GM21381 (cell line): ENCODE measurements at regions not wholly inside any gene's neighbourhood (a gene's known extent, or its start where the extent isn't known, plus 50 kb on each side); places are given as distances from the start of the nearest gene placed in this dataset.

Source experiments
- ATAC-seq: cut with Tn5 transposase; IDR thresholded peaks from one replicate; pipeline ENCODE4 v1.9.1; 2021; ENCODE audit warnings: mild to moderate bottlenecking, moderate library complexity; ENCODE audit not compliant: unreplicated experiment

DNA sequence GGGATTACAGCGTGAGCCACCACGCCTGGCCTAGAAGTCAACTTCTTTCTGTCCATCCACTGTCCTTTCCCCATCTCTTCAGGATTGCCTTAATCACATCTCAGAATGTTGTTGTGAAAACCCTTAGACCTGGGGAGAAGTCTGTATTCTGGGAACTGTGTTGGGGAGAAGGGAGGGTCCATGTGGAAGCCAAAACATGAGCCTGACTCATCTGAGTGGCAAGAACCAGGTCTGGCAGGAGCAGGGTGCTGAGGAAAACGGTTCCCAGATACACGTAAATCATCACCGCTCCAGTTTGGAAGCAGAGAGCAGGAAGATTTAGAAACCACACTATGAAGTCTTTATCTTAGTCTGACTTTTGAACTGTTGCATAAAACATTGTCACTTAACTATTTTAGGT is 245.6 kb upstream of the RGS6 start:
- ATAC-seq: no peak

- ATAC-seq: no peak
These were observed 244.9 kb upstream of the RGS6 start for GRCh38 chr14:71687166-71687831.

DNA sequence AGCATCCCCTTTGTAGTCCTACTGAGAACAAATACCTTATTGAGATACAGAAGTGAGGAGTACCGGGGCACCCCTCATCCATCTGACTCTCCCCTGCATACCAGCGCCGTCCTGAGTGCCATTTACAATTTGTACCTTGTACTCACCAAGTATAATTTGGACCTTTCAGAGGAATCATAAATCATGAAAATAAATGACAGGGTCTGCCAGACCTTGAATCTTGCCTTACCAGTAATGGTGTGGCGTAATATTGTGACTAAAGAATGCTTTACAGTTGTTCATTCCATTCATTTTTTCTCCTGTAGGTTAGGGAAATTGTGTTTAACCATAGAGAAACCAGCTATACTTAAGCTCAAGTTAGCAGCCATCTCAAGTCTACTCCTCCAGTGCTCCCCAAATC is 243.7 kb upstream of the RGS6 start:
- no peak for ATAC-seq

GRCh38 chr14:71690478-71690877 is 241.8 kb upstream of the RGS6 start:
- ATAC-seq: no peak

DNA sequence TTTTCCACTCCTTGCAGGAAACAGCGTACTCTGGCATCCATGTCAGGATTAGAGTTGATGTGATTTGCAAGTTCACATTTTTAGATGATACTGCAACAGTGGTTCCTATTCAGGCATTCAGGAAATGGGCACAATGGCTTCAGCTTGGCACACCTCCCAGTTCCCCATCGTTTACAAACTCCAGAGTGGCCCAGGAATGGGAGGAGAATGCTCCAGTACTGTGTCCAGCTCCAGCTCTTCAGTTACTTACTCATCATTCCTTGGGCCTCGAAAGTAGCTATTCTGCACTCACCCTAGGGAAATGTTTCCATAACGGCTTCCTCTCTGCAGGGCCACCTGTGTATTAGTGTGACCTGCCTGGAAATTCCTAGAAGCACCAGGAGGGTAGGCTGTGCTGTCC is 239.7 kb upstream of the RGS6 start:
- ATAC-seq: no peak

GRCh38 chr14:71693381-71693780 is 238.8 kb upstream of the RGS6 start:
- no peak for ATAC-seq

DNA sequence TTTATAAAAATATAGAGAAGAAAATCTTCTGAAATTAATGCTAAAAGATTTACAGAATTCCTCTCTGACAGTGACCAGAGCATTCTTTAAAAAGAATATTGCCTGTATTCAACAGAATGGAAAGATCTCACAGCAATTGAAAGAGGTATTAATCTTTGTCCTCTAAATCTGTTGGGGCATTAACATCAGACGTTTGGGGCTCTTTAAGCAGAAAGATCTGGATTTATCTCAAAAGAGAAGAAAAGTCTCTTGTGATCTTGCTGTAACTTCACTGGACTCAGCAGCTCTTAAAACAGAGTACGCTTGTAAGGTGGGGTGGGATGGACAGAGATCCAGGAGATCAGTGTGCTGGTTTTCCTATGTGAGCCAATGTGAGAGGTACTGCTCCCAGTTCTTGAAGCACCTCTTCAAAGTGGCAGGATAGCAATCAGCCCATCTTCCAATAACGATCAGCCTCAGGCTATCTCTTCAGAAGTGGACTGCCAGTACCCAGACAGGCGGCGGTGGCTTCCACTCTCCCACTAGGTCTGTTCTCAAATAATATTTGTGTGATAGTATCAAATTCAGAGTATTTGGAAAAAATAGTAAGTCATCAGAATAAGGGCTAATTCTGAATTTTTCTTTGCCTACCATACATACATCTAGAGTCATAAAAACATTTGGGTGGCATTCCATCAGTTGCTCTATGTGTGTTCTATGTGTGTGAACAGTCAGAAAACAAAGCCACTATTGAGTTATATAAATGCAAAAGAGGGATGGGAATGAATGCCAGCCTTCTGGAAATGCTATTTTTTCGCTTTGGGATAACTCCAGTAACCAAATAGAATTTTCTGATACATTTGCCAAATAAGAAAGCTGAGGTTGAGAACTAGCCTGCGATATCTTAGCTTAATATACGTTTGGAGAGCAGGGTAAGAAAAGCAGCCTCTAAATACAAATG is 237.4 kb upstream of the RGS6 start:
- no peak for ATAC-seq

DNA sequence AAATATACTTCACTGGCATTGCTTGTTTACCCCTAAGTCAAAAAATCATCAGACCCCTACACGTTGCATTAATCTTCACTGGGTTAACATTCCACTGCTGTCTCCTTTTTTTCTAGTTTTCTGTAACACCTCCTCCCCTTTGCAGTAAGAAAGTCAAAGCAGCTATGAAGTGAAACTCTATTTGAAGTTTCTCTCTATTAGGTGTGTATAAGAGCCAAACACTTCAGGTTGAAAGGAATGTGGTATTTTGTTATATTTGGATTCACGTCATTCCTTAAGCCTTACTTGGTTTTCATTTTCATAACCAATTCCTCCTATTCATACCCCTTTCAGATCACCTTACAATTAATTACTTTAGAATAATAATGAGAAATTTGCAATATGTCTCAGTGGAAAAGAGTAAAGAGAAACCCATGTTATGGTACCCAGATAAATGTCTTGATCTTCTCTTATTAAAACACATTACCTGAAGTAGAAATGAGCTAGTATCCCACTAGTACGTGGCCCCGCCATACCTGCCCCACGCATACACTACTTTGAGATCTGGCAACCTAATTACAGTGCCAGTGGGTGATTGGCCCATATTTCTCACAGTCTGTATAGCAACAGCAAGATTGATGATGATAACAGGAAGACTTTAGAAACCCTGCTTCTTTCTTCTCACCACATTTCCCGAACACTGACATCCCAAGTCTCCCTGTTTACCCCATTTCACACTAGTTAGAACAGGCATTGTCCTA is 236.4 kb upstream of the RGS6 start:
- ATAC-seq: no peak

- ATAC-seq: no peak
These were observed 234.2 kb upstream of the RGS6 start for GRCh38 chr14:71698027-71698426.

- ATAC-seq: no peak
These were observed 233.6 kb upstream of the RGS6 start for GRCh38 chr14:71698673-71699072.

- ATAC-seq: no peak
These were observed 230.2 kb upstream of the RGS6 start for GRCh38 chr14:71701990-71702389.

GRCh38 chr14:71702786-71703185 is 229.4 kb upstream of the RGS6 start:
- no peak for ATAC-seq

DNA sequence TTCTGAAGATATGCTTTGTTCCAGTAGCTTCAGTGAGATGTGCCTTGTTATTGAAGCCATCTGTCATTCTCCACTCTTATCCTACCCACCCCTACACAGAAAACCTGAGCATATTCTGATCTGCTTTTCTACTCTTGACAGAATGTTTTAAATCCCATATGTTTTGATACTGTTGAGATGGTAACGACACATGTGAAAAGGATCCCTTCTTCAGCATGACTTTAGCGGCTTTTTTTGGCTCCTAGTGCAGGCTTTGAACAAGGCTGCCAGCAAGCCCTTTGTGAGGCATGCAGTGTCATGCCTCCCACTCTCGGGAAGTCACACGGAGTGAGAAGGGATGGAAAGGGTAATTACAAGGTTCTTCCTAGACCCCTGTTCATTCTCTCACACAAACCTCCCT is 228.8 kb upstream of the RGS6 start:
- no peak for ATAC-seq

- ATAC-seq: no peak
These were observed 228.0 kb upstream of the RGS6 start for GRCh38 chr14:71704210-71704609.

- ATAC-seq: no peak
These were observed 226.8 kb upstream of the RGS6 start for GRCh38 chr14:71705460-71705859.

- ATAC-seq: no peak
These were observed 223.2 kb upstream of the RGS6 start for GRCh38 chr14:71709076-71709475.

DNA sequence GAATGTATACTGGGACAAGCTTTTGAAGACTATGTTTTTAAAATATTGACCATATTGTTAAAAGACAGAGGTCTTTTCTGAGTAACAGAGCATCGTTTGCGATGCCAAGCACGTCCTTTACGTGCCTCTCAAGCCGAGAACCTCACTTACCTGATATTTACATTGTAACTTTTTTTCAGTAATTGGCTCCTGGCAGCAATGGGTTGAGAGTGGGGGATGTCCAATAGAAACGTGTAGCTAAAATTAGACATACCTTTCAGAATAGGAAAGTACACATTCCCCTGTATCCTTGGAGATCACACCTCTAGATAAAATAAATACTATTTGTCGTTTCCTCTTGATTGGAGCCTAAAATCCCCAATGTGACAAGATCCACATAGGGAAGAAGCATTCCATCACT is 222.2 kb upstream of the RGS6 start:
- ATAC-seq: no peak

DNA sequence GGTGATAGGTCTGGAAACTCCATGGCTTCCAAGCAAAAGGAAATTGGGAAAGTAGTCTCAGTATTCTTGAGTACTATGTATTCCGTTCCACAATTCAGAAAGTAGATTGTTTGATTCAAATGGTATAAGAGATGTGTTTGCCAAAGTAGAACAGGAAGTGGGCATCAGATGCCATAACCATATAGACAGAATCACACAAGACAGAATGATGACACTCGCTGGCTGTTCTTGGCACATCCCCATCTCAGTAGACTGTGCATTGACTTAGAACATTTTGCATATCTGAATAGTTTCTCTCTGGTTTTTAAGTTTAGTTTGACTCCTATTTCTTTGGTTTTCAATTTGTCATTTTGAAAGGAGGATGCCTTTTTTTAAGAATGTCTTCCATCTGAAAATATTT is 221.1 kb upstream of the RGS6 start:
- ATAC-seq: no peak

DNA sequence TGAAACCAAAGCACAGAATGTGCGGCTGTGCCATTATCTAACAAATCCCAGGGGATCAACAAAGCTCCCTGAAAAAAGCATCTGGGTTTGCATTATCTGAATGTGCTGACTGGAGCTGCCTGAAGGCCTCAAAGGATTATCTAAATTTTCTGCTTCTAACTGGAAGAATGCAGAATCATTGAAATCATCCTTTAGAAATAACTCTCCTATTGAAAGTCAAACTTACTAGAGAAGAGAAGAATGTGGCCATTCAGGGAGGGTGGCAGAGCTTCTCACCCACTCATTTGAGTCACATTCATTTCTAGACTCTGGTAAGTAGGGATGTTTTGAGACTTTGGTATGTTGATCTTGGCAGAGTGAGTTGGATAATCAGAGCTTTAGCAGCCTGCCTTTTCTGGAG is 220.6 kb upstream of the RGS6 start:
- ATAC-seq: no peak

DNA sequence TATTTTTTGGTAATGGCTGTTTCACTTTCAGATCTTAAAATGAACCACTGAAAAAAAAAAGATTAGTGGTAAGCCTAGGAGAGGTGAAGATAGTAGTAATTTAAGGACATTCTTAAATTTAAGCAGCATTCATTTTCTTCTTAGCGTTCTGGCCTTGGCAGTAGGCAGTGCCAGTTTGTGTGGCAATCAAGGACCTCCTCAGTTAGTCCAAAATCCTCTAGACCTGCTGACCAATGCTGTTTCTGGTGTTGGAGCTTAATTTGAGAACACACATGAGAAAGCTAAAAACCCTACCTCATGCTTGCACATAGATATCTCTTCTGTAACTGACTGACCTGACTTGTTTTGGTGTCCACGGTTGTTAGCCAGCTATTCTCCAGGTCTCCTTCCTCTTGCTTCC is 219.8 kb upstream of the RGS6 start:
- ATAC-seq: no peak

GRCh38 chr14:71713016-71713415 is 219.2 kb upstream of the RGS6 start:
- ATAC-seq: no peak

DNA sequence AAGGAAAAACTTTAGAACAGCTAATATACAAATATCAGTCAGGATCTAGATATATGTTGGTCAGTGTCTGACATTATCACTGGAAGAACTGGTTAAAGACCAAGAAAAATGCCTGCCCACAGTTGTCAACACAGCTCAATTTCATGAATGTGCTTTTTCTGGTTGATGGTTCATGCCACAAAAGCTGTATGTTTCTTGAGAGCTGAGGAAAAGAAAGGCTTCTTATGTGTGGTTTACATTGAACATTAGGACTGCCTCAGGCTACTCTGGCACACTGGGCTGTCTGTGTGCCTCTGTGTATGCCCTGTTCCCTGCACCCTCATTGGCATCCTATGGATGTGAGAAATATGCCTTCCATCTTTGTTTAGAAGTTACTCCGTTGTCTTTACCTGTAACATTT is 218.8 kb upstream of the RGS6 start:
- ATAC-seq: no peak
